Vagina (tissue), 2 donors: ENCODE measurements at regions not wholly inside any gene's neighbourhood (a gene's known extent, or its start where the extent isn't known, plus 50 kb on each side); places are given as distances from the start of the nearest gene placed in this dataset.

Experiments
- DNase-seq, 2 donors: peaks; one replicate each; pipeline ENCODE4 v3.0.0-alpha.2; 2017; ENCODE audit errors: extremely low spot score in 2 of 2
- H3K27ac ChIP-seq: fragments of 200-600 bp; sonication (generic); one replicate; pipeline ENCODE4 v1.5.1; 2019
- H3K27me3 ChIP-seq: fragments of 200-600 bp; sonication (generic); one replicate; pipeline ENCODE4 v1.5.1; 2019
- H3K36me3 ChIP-seq, 2 donors: fragments of 200-600 bp; sonication (generic); one replicate each; pipeline ENCODE4 v1.5.1; 2017 to 2019
- H3K4me1 ChIP-seq: fragments of 200-600 bp; sonication (generic); one replicate; pipeline ENCODE4 v1.5.1; 2019
- H3K4me3 ChIP-seq, 2 donors: fragments of 200-600 bp; sonication (generic); 1 replicate in 1 of 2; 2 replicates in 1 of 2; pipeline ENCODE4 v1.5.1; 2016 to 2019
- H3K9me3 ChIP-seq: fragments of 200-600 bp; sonication (generic); one replicate; pipeline ENCODE4 v1.5.1; 2019
- POLR2A ChIP-seq, 2 donors: fragments of 450-650 bp; IDR thresholded peaks; one replicate each; pipeline ENCODE4 v1.6.1; 2017; ENCODE audit warnings: antibody characterized with exemption in 2 of 2, mild to moderate bottlenecking in 2 of 2, moderate library complexity in 2 of 2
- POLR2AphosphoS5 ChIP-seq, 2 donors: sonication (generic); formaldehyde crosslinking; IDR thresholded peaks; one replicate each; pipeline ENCODE4 v1.9.0; 2017; ENCODE audit warnings: antibody characterized with exemption in 2 of 2, mild to moderate bottlenecking in 2 of 2, low read depth in 1 of 2; ENCODE audit not compliant: insufficient read depth in 1 of 2
- intact Hi-C: fragments of 100-400 bp; cut with DNase I; formaldehyde crosslinking; loops from one replicate; pipeline ENCODE4 v1.15.1; 2023
- TF ChIP-seq, protein P1 (sequence below), 3 experiments: fragments of 450-650 bp in 2 of 3; fragments of 200-600 bp in 1 of 3; sonication (generic) in 1 of 3; IDR thresholded peaks; one replicate each; pipeline ENCODE4 v1.5.1; 2017 to 2019; ENCODE audit warnings: antibody characterized with exemption in 3 of 3, mild to moderate bottlenecking in 2 of 3, moderate library complexity in 2 of 3

DNA sequence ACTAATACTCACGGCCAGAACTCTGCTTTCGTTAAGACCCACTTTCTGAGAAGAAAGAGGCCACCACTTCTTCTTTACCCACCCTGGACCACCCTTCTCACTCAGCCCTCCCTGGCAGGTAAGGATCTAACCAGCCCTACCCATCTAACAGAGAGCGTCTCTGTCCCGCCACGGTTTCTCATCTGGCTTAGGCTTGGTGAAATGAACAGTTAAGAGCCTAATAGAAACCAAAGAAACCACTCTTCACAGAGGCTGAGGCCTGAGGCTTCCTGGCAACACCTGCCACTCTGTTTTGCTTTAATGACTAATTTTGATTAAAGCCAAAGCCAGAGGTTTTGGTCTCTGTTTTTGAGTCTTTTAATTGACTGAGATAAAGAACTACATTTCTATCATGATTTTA, 354.1 kb upstream of the SLC30A5 start:
- H3K9me3 ChIP-seq, result no peaks in the 10 kb centered on the region
- TF ChIP-seq, protein P1, sequence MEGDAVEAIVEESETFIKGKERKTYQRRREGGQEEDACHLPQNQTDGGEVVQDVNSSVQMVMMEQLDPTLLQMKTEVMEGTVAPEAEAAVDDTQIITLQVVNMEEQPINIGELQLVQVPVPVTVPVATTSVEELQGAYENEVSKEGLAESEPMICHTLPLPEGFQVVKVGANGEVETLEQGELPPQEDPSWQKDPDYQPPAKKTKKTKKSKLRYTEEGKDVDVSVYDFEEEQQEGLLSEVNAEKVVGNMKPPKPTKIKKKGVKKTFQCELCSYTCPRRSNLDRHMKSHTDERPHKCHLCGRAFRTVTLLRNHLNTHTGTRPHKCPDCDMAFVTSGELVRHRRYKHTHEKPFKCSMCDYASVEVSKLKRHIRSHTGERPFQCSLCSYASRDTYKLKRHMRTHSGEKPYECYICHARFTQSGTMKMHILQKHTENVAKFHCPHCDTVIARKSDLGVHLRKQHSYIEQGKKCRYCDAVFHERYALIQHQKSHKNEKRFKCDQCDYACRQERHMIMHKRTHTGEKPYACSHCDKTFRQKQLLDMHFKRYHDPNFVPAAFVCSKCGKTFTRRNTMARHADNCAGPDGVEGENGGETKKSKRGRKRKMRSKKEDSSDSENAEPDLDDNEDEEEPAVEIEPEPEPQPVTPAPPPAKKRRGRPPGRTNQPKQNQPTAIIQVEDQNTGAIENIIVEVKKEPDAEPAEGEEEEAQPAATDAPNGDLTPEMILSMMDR (IDR thresholded peaks at IDR 0.05), result no peak
- TF ChIP-seq POLR2AphosphoS5 (IDR thresholded peaks at IDR 0.05; ENCODE audit: insufficient read depth in 1 of 2, low read depth in 1 of 2) (no peak), POLR2A (IDR thresholded peaks at IDR 0.05) (no peak)
- intact Hi-C loops, result no loop called here
- no peak overlapping the region for H3K4me3 ChIP-seq
- H3K27ac ChIP-seq, result no peak overlapping the region
- no peak for DNase-seq
- H3K27me3 ChIP-seq, result no peaks in the 10 kb centered on the region
- H3K36me3 ChIP-seq, result no peaks in the 10 kb centered on the region
- H3K4me1 ChIP-seq, result no peaks in the 10 kb centered on the region

DNA sequence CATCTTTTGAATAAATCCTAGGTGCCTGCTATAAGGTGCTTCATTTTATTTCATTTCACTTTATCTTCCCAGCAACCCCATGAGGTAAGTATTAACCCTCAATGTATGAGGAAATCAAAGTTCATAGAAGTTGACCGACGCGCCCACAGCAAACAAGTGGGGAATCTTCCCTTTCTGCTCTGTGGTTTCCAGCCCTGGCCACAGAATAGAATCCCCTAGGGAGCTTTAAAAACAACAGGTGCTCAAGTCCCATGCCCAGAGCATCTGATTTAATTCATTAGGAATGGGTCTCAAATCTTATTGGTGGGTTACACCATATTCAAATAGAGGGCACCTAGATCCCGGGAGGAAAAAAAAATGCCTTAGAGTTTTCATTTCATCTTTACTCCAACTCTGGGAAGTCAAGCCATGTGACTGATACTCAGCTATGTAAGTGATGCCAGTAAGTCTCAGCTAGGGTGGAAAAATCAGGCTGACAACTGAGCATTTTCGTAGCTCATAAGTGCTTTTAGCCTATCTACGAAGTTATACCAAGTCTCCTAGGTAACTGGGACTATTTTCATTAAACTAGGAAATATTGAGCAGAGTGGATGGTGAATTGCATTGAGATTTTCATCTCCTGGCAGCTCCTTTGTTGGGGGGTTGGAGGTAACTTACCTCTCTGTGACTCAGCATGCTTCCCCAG, 353.4 kb upstream of the SLC30A5 start:
- no peaks in the 10 kb centered on the region for H3K9me3 ChIP-seq
- H3K27ac ChIP-seq, result no peak overlapping the region
- H3K36me3 ChIP-seq, result no peaks in the 10 kb centered on the region
- no peaks in the 10 kb centered on the region for H3K4me1 ChIP-seq
- TF ChIP-seq, protein P1 (IDR thresholded peaks at IDR 0.05), result no peak
- no peak for TF ChIP-seq POLR2A (IDR thresholded peaks at IDR 0.05)
- TF ChIP-seq POLR2AphosphoS5 (IDR thresholded peaks at IDR 0.05; ENCODE audit: insufficient read depth in 1 of 2, low read depth in 1 of 2), result no peak
- DNase-seq, result no peak
- no peaks in the 10 kb centered on the region for H3K27me3 ChIP-seq
- H3K4me3 ChIP-seq, result no peak overlapping the region
- intact Hi-C loops, result no loop called here

DNA sequence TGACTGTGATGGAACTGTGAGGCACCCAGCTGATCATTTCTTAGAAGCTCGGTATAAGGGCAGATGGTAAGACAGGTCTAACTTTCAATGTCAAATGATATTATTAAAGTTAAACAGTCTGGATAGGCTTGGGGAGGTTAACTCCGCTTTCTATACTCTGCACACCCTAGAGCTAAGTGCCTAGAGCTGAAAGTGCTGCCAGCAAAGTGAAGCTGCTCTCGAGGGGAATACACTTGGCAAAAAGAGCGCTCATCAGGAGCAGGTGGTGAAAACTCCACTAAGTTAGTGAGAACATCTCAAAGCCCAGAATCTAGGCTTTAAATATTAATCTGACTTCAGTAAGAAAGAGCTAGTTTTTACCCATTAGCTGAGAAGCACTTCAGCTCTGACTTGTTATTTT, 349.6 kb upstream of the SLC30A5 start:
- Histone ChIP-seq H3K4me3 (no peak overlapping the region), H3K9me3 (no peaks in the 10 kb centered on the region), H3K27ac (no peak overlapping the region), H3K36me3 (no peaks in the 10 kb centered on the region), H3K27me3 (no peaks in the 10 kb centered on the region), H3K4me1 (no peaks in the 10 kb centered on the region)
- intact Hi-C loops, result no loop called here
- TF ChIP-seq POLR2A (IDR thresholded peaks at IDR 0.05), result no peak
- TF ChIP-seq, protein P1 (IDR thresholded peaks at IDR 0.05), result no peak
- TF ChIP-seq POLR2AphosphoS5 (IDR thresholded peaks at IDR 0.05; ENCODE audit: insufficient read depth in 1 of 2, low read depth in 1 of 2), result no peak
- DNase-seq, result no peak

DNA sequence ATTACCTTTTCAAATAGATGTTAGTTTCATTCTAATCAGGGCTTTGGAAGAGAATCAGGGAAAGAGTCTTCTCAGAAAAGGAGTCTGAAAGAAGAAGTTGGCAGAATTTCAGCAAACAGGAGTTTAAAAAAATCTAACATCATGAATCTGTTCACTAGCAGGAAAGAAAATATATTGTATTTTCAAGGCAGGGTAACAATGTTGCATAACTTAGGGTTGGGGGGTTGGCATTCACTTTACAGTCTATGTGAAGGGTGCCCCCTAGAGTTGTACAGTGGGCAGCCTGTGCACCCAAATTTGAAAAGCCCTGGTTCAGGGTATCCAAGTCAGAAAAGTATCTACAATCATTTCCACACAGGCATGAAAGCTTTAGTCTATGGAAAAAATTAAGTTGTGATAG, 348.4 kb upstream of the SLC30A5 start:
- H3K27ac ChIP-seq, result no peak overlapping the region
- no peaks in the 10 kb centered on the region for H3K9me3 ChIP-seq
- H3K27me3 ChIP-seq, result no peaks in the 10 kb centered on the region
- H3K4me3 ChIP-seq, result no peak overlapping the region
- intact Hi-C loops, result no loop called here
- H3K36me3 ChIP-seq, result no peaks in the 10 kb centered on the region
- TF ChIP-seq POLR2A (IDR thresholded peaks at IDR 0.05) (no peak), POLR2AphosphoS5 (IDR thresholded peaks at IDR 0.05; ENCODE audit: insufficient read depth in 1 of 2, low read depth in 1 of 2) (no peak)
- TF ChIP-seq, protein P1 (IDR thresholded peaks at IDR 0.05), result no peak
- no peaks in the 10 kb centered on the region for H3K4me1 ChIP-seq
- DNase-seq, result no peak

DNA sequence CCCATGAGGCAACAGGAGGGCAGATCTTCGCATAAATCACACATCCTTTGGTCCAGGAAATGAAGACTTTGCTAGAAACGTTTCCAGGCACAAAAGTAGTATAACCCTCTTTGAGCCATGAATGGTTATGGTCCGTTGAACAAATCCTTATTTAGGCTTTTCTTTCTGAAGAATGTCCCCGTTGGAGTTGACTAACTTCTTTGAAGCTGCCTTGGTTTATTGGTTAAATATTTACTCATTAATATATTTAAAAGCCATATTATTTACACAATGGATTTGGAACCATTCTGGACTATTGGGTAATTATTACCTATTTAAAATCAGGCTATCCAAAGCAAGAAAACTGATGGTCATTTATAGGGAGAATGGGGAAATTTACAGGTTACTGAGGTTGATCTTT, 347.6 kb upstream of the SLC30A5 start:
- Histone ChIP-seq H3K27ac (no peak overlapping the region), H3K4me1 (no peaks in the 10 kb centered on the region), H3K36me3 (no peaks in the 10 kb centered on the region), H3K27me3 (no peaks in the 10 kb centered on the region), H3K9me3 (no peaks in the 10 kb centered on the region), H3K4me3 (no peak overlapping the region)
- intact Hi-C loops, result no loop called here
- DNase-seq, result no peak
- TF ChIP-seq POLR2A (IDR thresholded peaks at IDR 0.05), result no peak
- TF ChIP-seq, protein P1 (IDR thresholded peaks at IDR 0.05), result no peak
- TF ChIP-seq POLR2AphosphoS5 (IDR thresholded peaks at IDR 0.05; ENCODE audit: insufficient read depth in 1 of 2, low read depth in 1 of 2), result no peak
